ENCODE measurements at regions not wholly inside any gene's neighbourhood (a gene's known extent, or its start where the extent isn't known, plus 50 kb on each side); places are given as distances from the start of the nearest gene placed in this dataset.

- TF ChIP-seq CTCF (IDR thresholded peaks at IDR 0.05; ENCODE audit: control insufficient read depth, extremely low read depth, insufficient read depth) = no peak
- DNase-seq (ENCODE audit: low read depth) = no peak
- H3K4me3 ChIP-seq (ENCODE audit: low read depth, low read length) = no peak overlapping the region
Observed at GRCh38 chr14:82124511-82124910, 590.9 kb upstream of the SEL1L start.

- no peak for DNase-seq (ENCODE audit: low read depth)
- no peak overlapping the region for H3K4me3 ChIP-seq (ENCODE audit: low read depth, low read length)
- no peak for TF ChIP-seq CTCF (IDR thresholded peaks at IDR 0.05; ENCODE audit: control insufficient read depth, extremely low read depth, insufficient read depth)
Observed at GRCh38 chr14:82126006-82126405, 592.4 kb upstream of the SEL1L start.

- H3K4me3 ChIP-seq (ENCODE audit: low read depth, low read length) = no peak overlapping the region
- DNase-seq (ENCODE audit: low read depth) = no peak
- no peak for TF ChIP-seq CTCF (IDR thresholded peaks at IDR 0.05; ENCODE audit: control insufficient read depth, extremely low read depth, insufficient read depth)
Observed at GRCh38 chr14:82134411-82134810, 600.8 kb upstream of the SEL1L start.

- no peak overlapping the region for H3K4me3 ChIP-seq (ENCODE audit: low read depth, low read length)
- no peak for TF ChIP-seq CTCF (IDR thresholded peaks at IDR 0.05; ENCODE audit: control insufficient read depth, extremely low read depth, insufficient read depth)
- no peak for DNase-seq (ENCODE audit: low read depth)
Observed at GRCh38 chr14:82138431-82138830, 604.8 kb upstream of the SEL1L start.

GRCh38 chr14:82146846-82147245 is 613.2 kb upstream of the SEL1L start:
- DNase-seq (ENCODE audit: low read depth) = no peak
- H3K4me3 ChIP-seq (ENCODE audit: low read depth, low read length) = no peak overlapping the region
- no peak for TF ChIP-seq CTCF (IDR thresholded peaks at IDR 0.05; ENCODE audit: control insufficient read depth, extremely low read depth, insufficient read depth)

GRCh38 chr14:82153689-82154088 is 620.0 kb upstream of the SEL1L start:
- DNase-seq (ENCODE audit: low read depth) = no peak
- no peak for TF ChIP-seq CTCF (IDR thresholded peaks at IDR 0.05; ENCODE audit: control insufficient read depth, extremely low read depth, insufficient read depth)
- H3K4me3 ChIP-seq (ENCODE audit: low read depth, low read length) = no peak overlapping the region

GRCh38 chr14:82159624-82160023 is 626.0 kb upstream of the SEL1L start:
- DNase-seq (ENCODE audit: low read depth) = no peak
- H3K4me3 ChIP-seq (ENCODE audit: low read depth, low read length) = no peak overlapping the region
- TF ChIP-seq CTCF (IDR thresholded peaks at IDR 0.05; ENCODE audit: control insufficient read depth, extremely low read depth, insufficient read depth) = no peak

All from LNCaP clone FGC (cell line).